Dendritic cell treated with granulocyte-macrophage colony-stimulating factor and Interleukin-4, amounts not matched to agents 40 ng/mL and 50 ng/mL, for 4 days (primary cell): ENCODE measurements at regions not wholly inside any gene's neighbourhood (a gene's known extent, or its start where the extent isn't known, plus 50 kb on each side); places are given as distances from the start of the nearest gene placed in this dataset.
"Not testable (repeated sequence)": the region's sequence is repeated elsewhere in the genome, so short reads cannot be mapped to it uniquely, and the experiment has no call there.

ENCODE experiments used
- H3K27ac Mint-ChIP-seq: one replicate; pipeline ENCODE4 v1.8.0; 2022; ENCODE audit warnings: mild to moderate bottlenecking, mixed read lengths
- H3K27me3 Mint-ChIP-seq: one replicate; pipeline ENCODE4 v1.8.0; 2022; ENCODE audit warnings: mild to moderate bottlenecking, mixed read lengths
- H3K36me3 Mint-ChIP-seq: one replicate; pipeline ENCODE4 v1.8.0; 2022; ENCODE audit warnings: low read depth, mixed read lengths
- H3K4me1 Mint-ChIP-seq: one replicate; pipeline ENCODE4 v1.8.0; 2022; ENCODE audit warnings: low read depth, mixed read lengths
- H3K4me3 Mint-ChIP-seq: one replicate; pipeline ENCODE4 v1.8.0; 2022; ENCODE audit warnings: mild to moderate bottlenecking, moderate library complexity, mixed read lengths
- H3K9me3 Mint-ChIP-seq: one replicate; pipeline ENCODE4 v1.8.0; 2022; ENCODE audit warnings: mixed read lengths
- intact Hi-C: fragments of 100-400 bp; cut with micrococcal nuclease; formaldehyde crosslinking; loops from one replicate; pipeline ENCODE4 v1.15.0; 2022

GRCh38 chrX:21168401-21169160 lies 205.6 kb upstream of the CNKSR2 start:
- no peaks in the 10 kb centered on the region for H3K36me3 Mint-ChIP-seq
- no peak overlapping the region for H3K4me3 Mint-ChIP-seq
- H3K9me3 Mint-ChIP-seq: no peaks in the 10 kb centered on the region
- H3K27ac Mint-ChIP-seq: no peak overlapping the region
- H3K4me1 Mint-ChIP-seq: peaks cover 14% of the 10 kb centered on the region
- no peaks in the 10 kb centered on the region for H3K27me3 Mint-ChIP-seq
- intact Hi-C loops: no loop called here

- Mint-ChIP-seq H3K36me3 (no peaks in the 10 kb centered on the region), H3K4me1 (peaks cover 14% of the 10 kb centered on the region), H3K4me3 (no peak overlapping the region), H3K27ac (peak overlapping the region; percentile 55), H3K9me3 (no peaks in the 10 kb centered on the region), H3K27me3 (no peaks in the 10 kb centered on the region)
- intact Hi-C loops: no loop called here
Measured at GRCh38 chrX:21171181-21171580, 203.0 kb upstream of the CNKSR2 start.

DNA sequence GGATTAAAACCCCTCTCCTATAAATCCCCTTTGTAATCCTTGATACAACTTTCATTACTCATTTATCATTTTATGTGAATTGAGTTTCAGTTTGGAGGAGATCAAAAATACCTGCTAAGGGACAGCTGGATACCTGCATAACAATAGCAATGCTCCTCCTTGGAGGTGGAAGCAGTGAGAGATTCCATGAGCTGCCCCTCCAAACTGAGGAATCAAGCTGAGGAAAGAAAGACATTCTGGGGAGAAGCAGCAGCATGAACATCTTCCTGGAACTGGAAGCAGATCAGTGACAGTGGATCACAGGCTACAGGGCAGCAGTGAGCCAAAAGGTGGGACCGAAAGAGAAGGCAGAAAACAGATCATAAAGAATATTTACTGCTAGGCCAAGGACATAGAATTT lies 199.8 kb upstream of the CNKSR2 start:
- intact Hi-C loops: no loop called here

GRCh38 chrX:21176921-21177571 lies 197.2 kb upstream of the CNKSR2 start:
- Mint-ChIP-seq H3K9me3 (no peaks in the 10 kb centered on the region), H3K27ac (no peak overlapping the region), H3K36me3 (no peaks in the 10 kb centered on the region), H3K4me3 (no peak overlapping the region), H3K4me1 (no peaks in the 10 kb centered on the region), H3K27me3 (peaks cover 4% of the 10 kb centered on the region)
- intact Hi-C loops: no loop called here

More for the DNA sequence above, 199.8 kb upstream of the CNKSR2 start:
- H3K27me3 Mint-ChIP-seq: peaks cover 2% of the 10 kb centered on the region
- no peak overlapping the region for H3K4me3 Mint-ChIP-seq
- H3K27ac Mint-ChIP-seq: no peak overlapping the region
- peaks cover 14% of the 10 kb centered on the region for H3K4me1 Mint-ChIP-seq
- no peaks in the 10 kb centered on the region for H3K9me3 Mint-ChIP-seq
- no peaks in the 10 kb centered on the region for H3K36me3 Mint-ChIP-seq

GRCh38 chrX:21181232-21181853 lies 192.9 kb upstream of the CNKSR2 start:
- peaks cover 7% of the 10 kb centered on the region for H3K27me3 Mint-ChIP-seq
- H3K9me3 Mint-ChIP-seq: no peaks in the 10 kb centered on the region
- no peaks in the 10 kb centered on the region for H3K36me3 Mint-ChIP-seq
- intact Hi-C loops: no loop called here
- no peak overlapping the region for H3K27ac Mint-ChIP-seq
- H3K4me3 Mint-ChIP-seq: no peak overlapping the region
- no peaks in the 10 kb centered on the region for H3K4me1 Mint-ChIP-seq

DNA sequence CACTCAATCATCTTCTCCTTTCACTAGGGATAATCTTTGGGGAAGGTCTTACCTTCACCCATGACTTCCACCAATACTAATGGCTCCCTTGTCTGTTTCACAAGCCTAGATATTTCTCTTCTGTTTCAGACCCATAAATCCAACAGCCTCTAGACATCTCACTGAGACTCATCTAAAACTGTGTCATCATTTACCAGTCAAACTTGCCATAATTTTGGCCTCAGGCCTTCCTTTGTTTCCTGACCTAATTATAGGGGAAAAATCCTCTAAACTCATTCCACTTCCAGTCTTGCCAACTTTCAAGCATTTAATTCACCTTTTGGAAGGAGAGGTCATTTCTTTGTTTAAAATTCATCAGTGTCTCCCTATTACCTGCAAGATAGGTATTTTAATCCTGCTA lies 181.0 kb upstream of the CNKSR2 start:
- peaks cover 15% of the 10 kb centered on the region for H3K9me3 Mint-ChIP-seq
- H3K4me1 Mint-ChIP-seq: no peaks in the 10 kb centered on the region
- H3K27ac Mint-ChIP-seq: no peak overlapping the region
- H3K36me3 Mint-ChIP-seq: no peaks in the 10 kb centered on the region
- intact Hi-C loops: no loop called here
- no peak overlapping the region for H3K4me3 Mint-ChIP-seq
- no peaks in the 10 kb centered on the region for H3K27me3 Mint-ChIP-seq

DNA sequence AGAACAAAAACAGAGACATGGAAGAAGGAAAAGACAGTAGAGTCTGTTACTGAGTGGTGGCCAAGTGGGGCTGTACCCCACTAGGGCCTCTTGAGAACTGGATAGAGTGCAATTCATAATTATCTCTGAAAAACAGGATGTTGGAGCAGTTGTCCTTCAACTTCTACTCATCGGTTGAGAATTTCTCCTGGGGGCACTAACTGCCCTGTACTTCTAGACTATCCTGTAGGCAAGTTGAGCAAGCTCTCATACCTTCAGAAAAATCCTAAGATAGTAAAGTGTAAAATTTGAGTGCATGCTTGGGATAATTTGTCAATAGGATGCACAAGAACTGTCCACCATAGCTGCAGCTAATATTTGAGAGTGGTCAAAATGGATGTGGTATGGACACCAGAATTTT lies 179.7 kb upstream of the CNKSR2 start:
- H3K27ac Mint-ChIP-seq: no peak overlapping the region
- H3K27me3 Mint-ChIP-seq: no peaks in the 10 kb centered on the region
- no peak overlapping the region for H3K4me3 Mint-ChIP-seq
- no peaks in the 10 kb centered on the region for H3K4me1 Mint-ChIP-seq
- H3K9me3 Mint-ChIP-seq: peaks cover 15% of the 10 kb centered on the region
- intact Hi-C loops: no loop called here
- no peaks in the 10 kb centered on the region for H3K36me3 Mint-ChIP-seq

GRCh38 chrX:21207080-21207479 lies 167.1 kb upstream of the CNKSR2 start:
- Mint-ChIP-seq H3K4me3 (no peak overlapping the region), H3K4me1 (no peaks in the 10 kb centered on the region), H3K27me3 (no peaks in the 10 kb centered on the region), H3K27ac (no peak overlapping the region), H3K9me3 (peaks cover 29% of the 10 kb centered on the region), H3K36me3 (no peaks in the 10 kb centered on the region)
- intact Hi-C loops: no loop called here

DNA sequence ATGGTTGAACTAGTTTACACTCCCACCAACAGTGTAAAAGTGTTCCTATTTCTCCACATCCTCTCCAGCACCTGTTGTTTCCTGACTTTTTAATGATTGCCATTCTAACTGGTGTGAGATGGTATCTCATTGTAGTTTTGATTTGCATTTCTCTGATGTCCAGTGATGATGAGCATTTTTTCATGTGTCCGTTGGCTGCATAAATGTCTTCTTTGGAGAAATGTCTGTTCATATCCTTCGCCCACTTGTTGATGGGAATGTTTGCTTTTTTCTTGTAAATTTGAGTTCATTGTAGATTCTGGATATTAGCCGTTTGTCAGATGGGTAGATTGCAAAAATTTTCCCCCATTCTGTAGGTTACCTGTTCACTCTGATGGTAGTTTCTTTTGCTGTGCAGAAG lies 155.0 kb upstream of the CNKSR2 start:
- H3K27me3 Mint-ChIP-seq, intact Hi-C loops, H3K36me3 Mint-ChIP-seq, H3K4me3 Mint-ChIP-seq, H3K4me1 Mint-ChIP-seq, H3K27ac Mint-ChIP-seq: not testable (repeated sequence)
- peaks cover 21% of the 10 kb centered on the region for H3K9me3 Mint-ChIP-seq

- Mint-ChIP-seq H3K36me3 (no peaks in the 10 kb centered on the region), H3K27me3 (no peaks in the 10 kb centered on the region), H3K4me1 (no peaks in the 10 kb centered on the region), H3K9me3 (peaks cover 22% of the 10 kb centered on the region), H3K27ac (no peak overlapping the region), H3K4me3 (no peak overlapping the region)
- intact Hi-C loops: no loop called here
Measured at GRCh38 chrX:21225643-21226042, 148.6 kb upstream of the CNKSR2 start.

GRCh38 chrX:21228974-21229373 lies 145.2 kb upstream of the CNKSR2 start:
- intact Hi-C loops, H3K4me1 Mint-ChIP-seq, H3K36me3 Mint-ChIP-seq, H3K27ac Mint-ChIP-seq, H3K27me3 Mint-ChIP-seq, H3K4me3 Mint-ChIP-seq: not testable (repeated sequence)
- H3K9me3 Mint-ChIP-seq: peaks cover 11% of the 10 kb centered on the region

DNA sequence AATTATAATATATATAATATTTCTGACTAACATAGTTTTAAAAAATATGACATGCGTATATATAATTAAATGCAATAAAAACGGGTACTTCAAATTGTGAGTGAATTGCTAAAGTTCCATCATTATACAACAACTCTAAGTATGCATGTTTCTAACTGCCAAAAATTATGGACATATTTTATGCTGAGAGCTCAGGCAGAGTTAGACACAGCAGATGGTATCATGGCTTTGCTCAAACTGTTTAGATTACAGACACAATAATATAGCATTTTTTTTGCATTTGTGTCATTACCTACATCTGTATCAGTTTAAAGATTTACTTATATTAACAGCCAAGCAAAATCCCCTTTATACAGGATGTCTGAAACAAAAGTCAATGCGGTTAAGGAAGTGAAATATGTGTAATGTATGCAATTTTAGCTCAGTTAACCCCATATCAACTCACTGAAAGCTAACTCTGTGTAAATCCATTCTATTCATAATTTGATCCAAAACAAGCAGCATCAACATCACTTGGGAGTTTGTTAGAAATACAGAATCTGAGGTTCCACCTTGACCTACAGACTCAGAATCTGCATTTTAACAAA lies 119.1 kb upstream of the CNKSR2 start:
- intact Hi-C loops: no loop called here
- no peaks in the 10 kb centered on the region for H3K9me3 Mint-ChIP-seq
- H3K36me3 Mint-ChIP-seq: no peaks in the 10 kb centered on the region
- no peaks in the 10 kb centered on the region for H3K4me1 Mint-ChIP-seq
- peaks cover 1% of the 10 kb centered on the region for H3K27me3 Mint-ChIP-seq
- H3K4me3 Mint-ChIP-seq: no peak overlapping the region
- no peak overlapping the region for H3K27ac Mint-ChIP-seq

DNA sequence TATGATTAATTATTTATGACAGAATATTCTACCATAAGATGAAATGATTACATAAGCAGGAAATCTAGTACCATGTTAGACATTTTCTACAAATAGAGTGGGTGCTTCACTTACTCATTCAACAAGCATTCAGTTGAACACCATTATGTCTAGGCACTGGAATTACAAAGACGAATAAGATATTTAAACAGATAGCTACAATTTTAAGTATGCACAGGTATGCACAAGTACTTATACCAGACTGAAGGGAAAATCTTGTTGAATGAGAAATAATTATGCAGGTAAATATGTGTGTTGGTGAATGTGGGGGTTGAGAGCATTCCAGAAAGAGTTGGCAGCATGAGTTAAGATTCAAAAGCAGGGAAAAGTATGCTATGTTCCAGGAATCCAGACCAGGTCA lies 107.3 kb upstream of the CNKSR2 start:
- H3K36me3 Mint-ChIP-seq: no peaks in the 10 kb centered on the region
- no peak overlapping the region for H3K27ac Mint-ChIP-seq
- H3K4me3 Mint-ChIP-seq: no peak overlapping the region
- intact Hi-C loops: no loop called here
- no peaks in the 10 kb centered on the region for H3K27me3 Mint-ChIP-seq
- H3K4me1 Mint-ChIP-seq: no peaks in the 10 kb centered on the region
- peaks cover 9% of the 10 kb centered on the region for H3K9me3 Mint-ChIP-seq

DNA sequence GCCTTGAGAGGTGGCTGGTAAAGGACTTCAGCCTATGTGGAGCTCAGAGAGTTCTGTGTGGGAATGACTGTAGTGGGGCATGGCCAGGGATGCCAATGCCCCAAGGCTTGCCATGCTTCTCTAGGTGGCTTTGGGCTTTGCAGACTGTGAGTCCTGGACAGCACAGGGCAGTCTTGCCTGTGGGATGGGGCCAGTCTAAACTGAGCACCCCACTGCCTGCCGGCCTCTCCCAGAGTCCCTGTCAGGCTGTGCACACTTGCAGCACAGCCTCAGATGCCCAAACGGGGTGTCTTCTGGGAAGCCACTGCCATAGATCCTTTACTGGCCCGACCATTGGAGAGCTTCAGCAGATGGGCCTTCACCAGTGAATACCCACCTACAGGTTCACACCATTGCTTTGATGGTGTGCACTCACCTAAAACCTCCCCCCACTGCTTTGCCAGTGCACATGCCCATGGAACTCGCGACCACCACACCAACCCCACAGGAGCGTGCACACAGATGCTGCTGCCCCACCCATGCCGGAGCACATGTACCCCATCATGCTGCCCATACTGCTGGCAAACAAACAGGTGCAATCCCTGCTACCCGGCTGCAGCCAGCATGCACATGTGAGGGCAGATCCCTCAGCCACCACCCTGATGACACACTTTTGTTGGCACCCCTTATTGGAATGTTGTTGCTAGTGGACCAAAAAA lies 97.3 kb upstream of the CNKSR2 start:
- H3K27ac Mint-ChIP-seq: no peak overlapping the region
- H3K4me3 Mint-ChIP-seq: no peak overlapping the region
- no peaks in the 10 kb centered on the region for H3K36me3 Mint-ChIP-seq
- peaks cover 13% of the 10 kb centered on the region for H3K9me3 Mint-ChIP-seq
- intact Hi-C loops: no loop called here
- H3K27me3 Mint-ChIP-seq: no peaks in the 10 kb centered on the region
- no peaks in the 10 kb centered on the region for H3K4me1 Mint-ChIP-seq
